Neuronal stem cell (in vitro differentiated cells): ENCODE measurements at regions not wholly inside any gene's neighbourhood (a gene's known extent, or its start where the extent isn't known, plus 50 kb on each side); places are given as distances from the start of the nearest gene placed in this dataset.

ENCODE experiments used
- DNase-seq: peaks from one replicate; pipeline ENCODE4 v3.0.0-alpha.2; 2013; ENCODE audit warnings: low spot score
- H2AFZ ChIP-seq: one replicate; pipeline ENCODE4 v1.6.1; 2013; ENCODE audit warnings: mild to moderate bottlenecking, low read length, inconsistent platforms
- H2AK5ac ChIP-seq: 2 replicates; pipeline ENCODE4 v1.6.1; 2013; ENCODE audit warnings: low read depth, mild to moderate bottlenecking, inconsistent platforms, low read length, moderate library complexity, mixed read lengths
- H2BK120ac ChIP-seq: 2 replicates; pipeline ENCODE4 v1.6.1; 2013; ENCODE audit warnings: low read depth, mild to moderate bottlenecking, inconsistent platforms, low read length, moderate library complexity, mixed read lengths
- H2BK12ac ChIP-seq: one replicate; pipeline ENCODE4 v1.6.1; 2013; ENCODE audit warnings: low read length, inconsistent platforms
- H2BK15ac ChIP-seq: 2 replicates; pipeline ENCODE4 v1.6.1; 2013; ENCODE audit warnings: mild to moderate bottlenecking, low read length, inconsistent platforms, mixed read lengths
- H2BK5ac ChIP-seq: one replicate; pipeline ENCODE4 v1.6.1; 2013; ENCODE audit warnings: inconsistent platforms, mild to moderate bottlenecking, low read length, moderate library complexity
- H3K14ac ChIP-seq: one replicate; pipeline ENCODE4 v1.6.1; 2013; ENCODE audit warnings: low read length, inconsistent platforms
- H3K18ac ChIP-seq: 2 replicates; pipeline ENCODE4 v1.6.1; 2013; ENCODE audit warnings: low read length, inconsistent platforms
- H3K23ac ChIP-seq: 2 replicates; pipeline ENCODE4 v1.6.1; 2013; ENCODE audit warnings: low read depth, mild to moderate bottlenecking, mixed read lengths, low read length, inconsistent platforms; ENCODE audit not compliant: poor library complexity
- H3K27ac ChIP-seq: replicated peaks from 3 replicates; pipeline ENCODE4 v1.5.1; 2013; ENCODE audit warnings: low read length, inconsistent platforms
- H3K27me3 ChIP-seq, 3 experiments: 2 replicates each; pipeline ENCODE4 v1.6.1; 2013; ENCODE audit warnings: low read length in 3 of 3, mild to moderate bottlenecking in 2 of 3, inconsistent platforms in 1 of 3, low read depth in 1 of 3, mixed read lengths in 1 of 3, moderate library complexity in 1 of 3; ENCODE audit not compliant: control insufficient read depth in 3 of 3, insufficient read depth in 3 of 3
- H3K36me3 ChIP-seq, 2 donors: replicated peaks in 1 of 2; 2 replicates each; pipeline ENCODE4 v1.6.1; 2013; ENCODE audit warnings: low read length in 2 of 2; ENCODE audit not compliant: control insufficient read depth in 2 of 2, insufficient read depth in 2 of 2
- H3K4ac ChIP-seq: 2 replicates; pipeline ENCODE4 v1.6.1; 2013; ENCODE audit warnings: inconsistent platforms, mild to moderate bottlenecking, low read length, moderate library complexity
- H3K4me1 ChIP-seq, 2 donors: 1 replicate in 1 of 2; 2 replicates in 1 of 2; pipeline ENCODE4 v1.6.1; 2013; ENCODE audit warnings: low read length in 2 of 2, low read depth in 1 of 2; ENCODE audit not compliant: control insufficient read depth in 2 of 2, insufficient read depth in 1 of 2
- H3K4me2 ChIP-seq: one replicate; pipeline ENCODE4 v1.6.1; 2013; ENCODE audit warnings: mild to moderate bottlenecking, low read length, inconsistent platforms; ENCODE audit not compliant: insufficient read depth, poor library complexity, severe bottlenecking
- H3K4me3 ChIP-seq, 2 donors: 2 replicates each; pipeline ENCODE4 v1.5.1; 2013; ENCODE audit warnings: low read length in 2 of 2, mild to moderate bottlenecking in 2 of 2, inconsistent platforms in 1 of 2, moderate library complexity in 1 of 2
- H3K79me1 ChIP-seq: one replicate; pipeline ENCODE4 v1.6.1; 2013; ENCODE audit warnings: low read depth, mild to moderate bottlenecking, inconsistent platforms, low read length, moderate library complexity
- H3K9ac ChIP-seq: one replicate; pipeline ENCODE4 v1.6.1; 2013; ENCODE audit warnings: mild to moderate bottlenecking, low read depth, low read length, inconsistent platforms; ENCODE audit not compliant: poor library complexity
- H3K9me3 ChIP-seq, 2 donors: replicated peaks in 1 of 2; 2 replicates each; pipeline versions ENCODE3 to v1.6.1; 2013; ENCODE audit warnings: low read length in 2 of 2, mild to moderate bottlenecking in 2 of 2, inconsistent platforms in 1 of 2, low read depth in 1 of 2, mixed read lengths in 1 of 2, moderate library complexity in 1 of 2; ENCODE audit not compliant: control insufficient read depth in 2 of 2, insufficient read depth in 1 of 2
- H4K8ac ChIP-seq: one replicate; pipeline ENCODE4 v1.6.1; 2013; ENCODE audit warnings: low read depth, mild to moderate bottlenecking, inconsistent platforms, low read length, moderate library complexity
- H4K91ac ChIP-seq: one replicate; pipeline ENCODE4 v1.6.1; 2013; ENCODE audit warnings: low read length, low read depth, mild to moderate bottlenecking, inconsistent platforms; ENCODE audit not compliant: poor library complexity
- WGBS, 2 donors: extraction: QIAGEN DNeasy Blood & Tissue Kit; methylation state at CpG; one replicate each; pipeline ENCODE4 v1.1.7; 2013; ENCODE audit warnings: missing lambda C conversion rate in 2 of 2, mixed read lengths in 1 of 2; ENCODE audit not compliant: insufficient read length in 2 of 2, insufficient replicate concordance in 1 of 2; ENCODE audit errors: extremely low coverage in 2 of 2; 5-methylcytosine and 5-hydroxymethylcytosine counted together

DNA sequence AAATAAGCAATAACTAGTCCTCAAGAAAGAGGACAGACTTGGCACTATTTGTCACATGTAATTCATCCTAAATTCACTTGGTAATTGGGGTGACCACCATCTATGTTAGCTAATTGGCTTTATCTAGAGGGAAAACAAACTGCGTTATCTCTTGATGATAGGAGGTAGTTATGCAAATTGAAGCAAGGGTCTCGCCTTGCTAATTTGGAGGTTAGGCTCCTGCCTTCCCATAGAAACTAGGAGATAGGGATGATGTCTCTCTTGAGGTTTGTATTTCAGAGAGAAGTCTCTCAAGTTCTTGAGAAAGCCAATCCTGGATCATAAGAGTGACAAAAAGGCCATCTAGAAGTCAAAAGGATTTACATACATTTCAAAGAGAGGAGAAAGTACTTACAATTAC lies 179.9 kb downstream of the SLITRK6 start:
- Histone ChIP-seq H3K36me3 (no peaks in the 10 kb centered on the region), H3K4me2 (no peak overlapping the region), H2BK120ac (no peak overlapping the region), H3K9me3 (no peaks in the 10 kb centered on the region), H2AK5ac (no peak overlapping the region), H4K91ac (no peak overlapping the region), H3K27ac (no peak overlapping the region), H3K4me1 (no peaks in the 10 kb centered on the region), H3K23ac (no peak overlapping the region), H2BK5ac (no peak overlapping the region), H2BK15ac (no peak overlapping the region), H3K27me3 (no peaks in the 10 kb centered on the region), H3K9ac (no peak overlapping the region), H3K79me1 (no peaks in the 10 kb centered on the region), H2AFZ (no peak overlapping the region), H4K8ac (no peak overlapping the region), H2BK12ac (no peak overlapping the region), H3K4me3 (no peak overlapping the region), H3K14ac (no peak overlapping the region), H3K4ac (no peak overlapping the region), H3K18ac (no peak overlapping the region)
- no peak for DNase-seq
- WGBS, 2 donors = no CpG with 5 or more reads among the region's 2 CpGs

DNA sequence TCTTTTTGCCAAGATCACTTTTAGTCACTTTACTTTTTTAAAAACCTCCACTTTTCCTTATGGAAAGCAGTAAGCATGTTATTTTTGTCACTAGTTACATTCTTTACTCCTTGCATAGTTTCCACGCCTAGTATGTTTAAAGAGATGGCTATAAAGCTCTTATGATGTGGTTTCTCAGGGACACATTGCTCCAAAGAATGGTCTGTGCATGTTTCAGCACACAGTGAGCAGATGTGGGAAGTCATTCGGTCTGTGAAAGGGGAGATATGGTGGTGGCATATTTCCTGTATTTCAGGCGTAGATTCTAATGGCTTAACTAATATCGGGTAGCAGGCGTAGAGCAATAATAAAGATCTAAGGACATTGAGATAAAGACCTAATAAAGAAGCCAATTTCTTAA lies 180.7 kb downstream of the SLITRK6 start:
- Histone ChIP-seq H3K4me1 (no peaks in the 10 kb centered on the region), H2AK5ac (no peak overlapping the region), H3K79me1 (no peaks in the 10 kb centered on the region), H2AFZ (no peak overlapping the region), H2BK12ac (no peak overlapping the region), H3K14ac (no peak overlapping the region), H2BK5ac (no peak overlapping the region), H3K4me2 (no peak overlapping the region), H3K9ac (no peak overlapping the region), H3K18ac (no peak overlapping the region), H3K23ac (no peak overlapping the region), H4K8ac (no peak overlapping the region), H3K4ac (no peak overlapping the region), H3K9me3 (no peaks in the 10 kb centered on the region), H2BK120ac (no peak overlapping the region), H3K27ac (no peak overlapping the region), H4K91ac (no peak overlapping the region), H3K27me3 (no peaks in the 10 kb centered on the region), H2BK15ac (no peak overlapping the region), H3K4me3 (no peak overlapping the region), H3K36me3 (no peaks in the 10 kb centered on the region)
- no peak for DNase-seq
- no CpG with 5 or more reads among the region's 5 CpGs for WGBS, 2 donors

DNA sequence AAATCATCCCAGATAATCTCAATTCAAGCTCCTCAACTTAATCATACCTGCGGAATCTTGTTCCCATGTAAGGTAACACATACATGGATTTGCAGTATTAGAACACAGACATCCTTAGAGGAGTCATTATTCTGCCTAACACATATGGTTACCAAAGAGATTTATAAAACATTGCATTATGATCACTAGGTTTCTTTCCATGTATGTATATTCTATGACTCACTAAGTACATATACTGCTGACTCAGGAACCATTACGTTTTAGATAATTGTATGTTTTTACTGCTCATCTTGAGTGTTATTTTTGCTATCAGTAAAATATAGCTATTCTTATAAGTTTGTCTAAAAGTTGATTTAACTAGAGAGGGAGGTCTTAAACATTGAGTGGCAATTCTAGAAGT lies 182.9 kb downstream of the SLITRK6 start:
- Histone ChIP-seq H2BK15ac (no peak overlapping the region), H3K4me2 (no peak overlapping the region), H3K79me1 (no peaks in the 10 kb centered on the region), H3K27ac (no peak overlapping the region), H3K4me1 (no peaks in the 10 kb centered on the region), H3K18ac (no peak overlapping the region), H3K9me3 (no peaks in the 10 kb centered on the region), H3K36me3 (no peaks in the 10 kb centered on the region), H3K9ac (no peak overlapping the region), H2BK120ac (no peak overlapping the region), H4K91ac (no peak overlapping the region), H3K4ac (no peak overlapping the region), H3K4me3 (no peak overlapping the region), H2AFZ (no peak overlapping the region), H3K14ac (no peak overlapping the region), H3K27me3 (no peaks in the 10 kb centered on the region), H2AK5ac (no peak overlapping the region), H2BK5ac (no peak overlapping the region), H3K23ac (no peak overlapping the region), H2BK12ac (no peak overlapping the region), H4K8ac (no peak overlapping the region)
- WGBS, 2 donors = no CpG with 5 or more reads among the region's 2 CpGs
- DNase-seq = no peak

DNA sequence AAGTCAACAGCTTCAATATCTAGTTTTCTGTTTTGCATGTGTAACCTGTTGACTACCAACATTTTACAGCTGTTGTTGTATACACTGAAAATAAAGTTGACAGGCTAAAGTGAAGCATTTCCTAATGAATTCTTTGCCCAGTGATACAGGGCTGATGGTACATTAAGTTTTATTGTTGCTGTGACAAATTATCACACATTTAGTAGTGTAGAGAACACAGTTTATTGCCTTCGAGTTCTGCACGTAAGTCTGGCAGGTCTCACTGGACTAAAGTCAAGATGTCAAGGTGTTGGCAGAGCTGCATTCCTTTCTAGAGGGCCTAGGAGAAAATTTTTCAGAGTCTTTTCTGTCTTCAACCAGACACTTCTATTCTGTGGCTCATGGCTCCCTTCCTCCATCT lies 184.2 kb downstream of the SLITRK6 start:
- Histone ChIP-seq H3K4me3 (no peak overlapping the region), H2BK15ac (no peak overlapping the region)
- WGBS, 2 donors = no CpG with 5 or more reads among the region's 2 CpGs

More for the DNA sequence above, 184.2 kb downstream of the SLITRK6 start:
- H3K27ac ChIP-seq = no peak overlapping the region
- no peak for DNase-seq
- H3K36me3 ChIP-seq = no peaks in the 10 kb centered on the region
- no peak overlapping the region for H4K91ac ChIP-seq
- H2BK12ac ChIP-seq = no peak overlapping the region
- no peaks in the 10 kb centered on the region for H3K27me3 ChIP-seq
- no peak overlapping the region for H3K4ac ChIP-seq
- no peak overlapping the region for H3K9ac ChIP-seq
- no peak overlapping the region for H2AK5ac ChIP-seq
- no peaks in the 10 kb centered on the region for H3K9me3 ChIP-seq
- no peak overlapping the region for H3K23ac ChIP-seq
- H3K79me1 ChIP-seq = no peaks in the 10 kb centered on the region
- no peak overlapping the region for H2BK5ac ChIP-seq
- no peak overlapping the region for H4K8ac ChIP-seq
- H3K4me1 ChIP-seq = no peaks in the 10 kb centered on the region
- H3K4me2 ChIP-seq = no peak overlapping the region
- no peak overlapping the region for H3K14ac ChIP-seq
- H3K18ac ChIP-seq = no peak overlapping the region
- no peak overlapping the region for H2AFZ ChIP-seq
- H2BK120ac ChIP-seq = no peak overlapping the region
